ENCODE measurements at regions not wholly inside any gene's neighbourhood (a gene's known extent, or its start where the extent isn't known, plus 50 kb on each side); places are given as distances from the start of the nearest gene placed in this dataset.
A peak's percentile ranks its signal among the peaks of the same experiment; 100 is the strongest.

GRCh38 chr1:232529747-232530146, 100.2 kb downstream of the SIPA1L2 start:
- Mint-ChIP-seq H3K4me1 (peaks cover 0 to 11% (median 5%) of the 10 kb centered on the region in 4 donors), H3K27me3 (peaks cover 0 to 9% (median 4%) of the 10 kb centered on the region in 5 donors), H3K27ac (no peak overlapping the region), H3K4me3 (no peak overlapping the region), H3K36me3 (no peaks in the 10 kb centered on the region), H3K9me3 (no peaks in the 10 kb centered on the region)
- no peak for DNase-seq
- POLR2A ChIA-PET, result no interaction called here
- no peak for ATAC-seq

- Mint-ChIP-seq H3K27me3 (peaks cover 0 to 9% (median 4%) of the 10 kb centered on the region in 5 donors), H3K36me3 (no peaks in the 10 kb centered on the region), H3K4me1 (peaks cover 0 to 13% (median 5%) of the 10 kb centered on the region in 4 donors), H3K27ac (peak overlapping the region in 1 of 10 donors; percentile 34), H3K9me3 (no peaks in the 10 kb centered on the region), H3K4me3 (peak overlapping the region in 2 of 10 donors; percentile 1 to 30)
- POLR2A ChIA-PET, result no interaction called here
- no peak for ATAC-seq
- DNase-seq, result peak in 1 of 10 donors; percentile 23
Observed at GRCh38 chr1:232528472-232529089, 101.4 kb downstream of the SIPA1L2 start.

- peaks cover 0 to 7% (median 4%) of the 10 kb centered on the region in 5 donors for H3K27me3 Mint-ChIP-seq
- H3K36me3 Mint-ChIP-seq, result no peaks in the 10 kb centered on the region
- peaks cover 0 to 14% (median 5%) of the 10 kb centered on the region in 4 donors for H3K4me1 Mint-ChIP-seq
- no peak for DNase-seq
- POLR2A ChIA-PET, result no interaction called here
- no peak overlapping the region for H3K27ac Mint-ChIP-seq
- no peaks in the 10 kb centered on the region for H3K9me3 Mint-ChIP-seq
- H3K4me3 Mint-ChIP-seq, result no peak overlapping the region
- ATAC-seq, result no peak
Observed at GRCh38 chr1:232524056-232524455, 105.9 kb downstream of the SIPA1L2 start.

GRCh38 chr1:232522189-232522588, 107.7 kb downstream of the SIPA1L2 start:
- Mint-ChIP-seq H3K4me1 (peaks cover 0 to 5% (median 0%) of the 10 kb centered on the region in 4 donors), H3K9me3 (no peaks in the 10 kb centered on the region), H3K36me3 (no peaks in the 10 kb centered on the region), H3K27me3 (peaks cover under 1 to 12% (median 4%) of the 10 kb centered on the region in 5 donors), H3K4me3 (no peak overlapping the region), H3K27ac (no peak overlapping the region)
- ATAC-seq (no peak), DNase-seq (no peak)
- POLR2A ChIA-PET, result interaction anchor here (0.7 kb wide), 1 partner anchor 24 kb away, joined by 3 read pairs; no protein-coding TSS in a partner anchor

GRCh38 chr1:232521660-232522059, 108.3 kb downstream of the SIPA1L2 start:
- H3K27me3 Mint-ChIP-seq, result peaks cover 2 to 12% (median 4%) of the 10 kb centered on the region in 5 donors
- POLR2A ChIA-PET, result no interaction called here
- DNase-seq, result no peak
- no peak overlapping the region for H3K27ac Mint-ChIP-seq
- H3K9me3 Mint-ChIP-seq, result no peaks in the 10 kb centered on the region
- ATAC-seq, result no peak
- no peak overlapping the region for H3K4me3 Mint-ChIP-seq
- H3K36me3 Mint-ChIP-seq, result no peaks in the 10 kb centered on the region
- H3K4me1 Mint-ChIP-seq, result peaks cover 0 to 5% (median 0%) of the 10 kb centered on the region in 4 donors

- H3K9me3 Mint-ChIP-seq, result no peaks in the 10 kb centered on the region
- peaks cover 0 to 16% (median 7%) of the 10 kb centered on the region in 5 donors for H3K27me3 Mint-ChIP-seq
- POLR2A ChIA-PET, result no interaction called here
- no peak overlapping the region for H3K27ac Mint-ChIP-seq
- ATAC-seq (no peak), DNase-seq (no peak)
- H3K4me3 Mint-ChIP-seq, result no peak overlapping the region
- H3K36me3 Mint-ChIP-seq, result no peaks in the 10 kb centered on the region
- H3K4me1 Mint-ChIP-seq, result peaks cover 0 to 5% (median 0%) of the 10 kb centered on the region in 4 donors
Observed at GRCh38 chr1:232519186-232519585, 110.7 kb downstream of the SIPA1L2 start.

GRCh38 chr1:232518349-232518748, 111.6 kb downstream of the SIPA1L2 start:
- Mint-ChIP-seq H3K4me1 (peaks cover 0 to 3% (median 0%) of the 10 kb centered on the region in 4 donors), H3K4me3 (no peak overlapping the region), H3K9me3 (no peaks in the 10 kb centered on the region), H3K27me3 (peaks cover 0 to 16% (median 7%) of the 10 kb centered on the region in 5 donors), H3K27ac (peak overlapping the region in 1 of 10 donors; percentile 54), H3K36me3 (no peaks in the 10 kb centered on the region)
- ATAC-seq, result no peak
- POLR2A ChIA-PET, result no interaction called here
- DNase-seq, result no peak

- POLR2A ChIA-PET, result interaction anchor here (0.6 kb wide), 1 partner anchor 186 kb away, joined by 4 read pairs; no protein-coding TSS in a partner anchor
- ATAC-seq, result no peak
- H3K4me1 Mint-ChIP-seq, result peaks cover 0 to 2% (median 0%) of the 10 kb centered on the region in 4 donors
- DNase-seq, result no peak
- no peak overlapping the region for H3K27ac Mint-ChIP-seq
- H3K4me3 Mint-ChIP-seq, result no peak overlapping the region
- H3K36me3 Mint-ChIP-seq, result no peaks in the 10 kb centered on the region
- no peaks in the 10 kb centered on the region for H3K9me3 Mint-ChIP-seq
- peaks cover 0 to 14% (median 7%) of the 10 kb centered on the region in 5 donors for H3K27me3 Mint-ChIP-seq
Observed at GRCh38 chr1:232517204-232517603, 112.7 kb downstream of the SIPA1L2 start.

GRCh38 chr1:232515706-232516105, 114.2 kb downstream of the SIPA1L2 start:
- H3K9me3 Mint-ChIP-seq, result no peaks in the 10 kb centered on the region
- H3K27me3 Mint-ChIP-seq, result peaks cover 5 to 10% (median 9%) of the 10 kb centered on the region in 5 donors
- H3K4me1 Mint-ChIP-seq, result no peaks in the 10 kb centered on the region
- H3K36me3 Mint-ChIP-seq, result no peaks in the 10 kb centered on the region
- DNase-seq, result no peak
- no peak overlapping the region for H3K27ac Mint-ChIP-seq
- H3K4me3 Mint-ChIP-seq, result no peak overlapping the region
- no peak for ATAC-seq
- POLR2A ChIA-PET, result no interaction called here

- Mint-ChIP-seq H3K36me3 (no peaks in the 10 kb centered on the region), H3K9me3 (no peaks in the 10 kb centered on the region), H3K4me1 (no peaks in the 10 kb centered on the region), H3K27me3 (peaks cover 5 to 31% (median 9%) of the 10 kb centered on the region in 5 donors), H3K27ac (no peak overlapping the region), H3K4me3 (no peak overlapping the region)
- no peak for ATAC-seq
- POLR2A ChIA-PET, result no interaction called here
- DNase-seq, result no peak
Observed at GRCh38 chr1:232512712-232513111, 117.2 kb downstream of the SIPA1L2 start.

- Mint-ChIP-seq H3K27me3 (peaks cover 5 to 38% (median 11%) of the 10 kb centered on the region in 5 donors), H3K4me1 (no peaks in the 10 kb centered on the region), H3K9me3 (no peaks in the 10 kb centered on the region), H3K36me3 (no peaks in the 10 kb centered on the region), H3K27ac (no peak overlapping the region), H3K4me3 (no peak overlapping the region)
- ATAC-seq (no peak), DNase-seq (no peak)
- POLR2A ChIA-PET, result no interaction called here
Observed at GRCh38 chr1:232511172-232511571, 118.8 kb downstream of the SIPA1L2 start.

- ATAC-seq, result no peak
- H3K27ac Mint-ChIP-seq, result no peak overlapping the region
- H3K9me3 Mint-ChIP-seq, result no peaks in the 10 kb centered on the region
- POLR2A ChIA-PET, result no interaction called here
- no peak overlapping the region for H3K4me3 Mint-ChIP-seq
- H3K36me3 Mint-ChIP-seq, result no peaks in the 10 kb centered on the region
- peaks cover 2 to 32% (median 9%) of the 10 kb centered on the region in 5 donors for H3K27me3 Mint-ChIP-seq
- DNase-seq, result no peak
- no peaks in the 10 kb centered on the region for H3K4me1 Mint-ChIP-seq
Observed at GRCh38 chr1:232510367-232511110, 119.4 kb downstream of the SIPA1L2 start.

GRCh38 chr1:232509570-232509969, 120.4 kb downstream of the SIPA1L2 start:
- Mint-ChIP-seq H3K27me3 (peaks cover 2 to 28% (median 8%) of the 10 kb centered on the region in 5 donors), H3K4me3 (no peak overlapping the region), H3K9me3 (no peaks in the 10 kb centered on the region), H3K36me3 (no peaks in the 10 kb centered on the region), H3K4me1 (no peaks in the 10 kb centered on the region), H3K27ac (no peak overlapping the region)
- POLR2A ChIA-PET, result no interaction called here
- DNase-seq (no peak), ATAC-seq (no peak)
